ENCODE measurements at regions not wholly inside any gene's neighbourhood (a gene's known extent, or its start where the extent isn't known, plus 50 kb on each side); places are given as distances from the start of the nearest gene placed in this dataset.

DNA sequence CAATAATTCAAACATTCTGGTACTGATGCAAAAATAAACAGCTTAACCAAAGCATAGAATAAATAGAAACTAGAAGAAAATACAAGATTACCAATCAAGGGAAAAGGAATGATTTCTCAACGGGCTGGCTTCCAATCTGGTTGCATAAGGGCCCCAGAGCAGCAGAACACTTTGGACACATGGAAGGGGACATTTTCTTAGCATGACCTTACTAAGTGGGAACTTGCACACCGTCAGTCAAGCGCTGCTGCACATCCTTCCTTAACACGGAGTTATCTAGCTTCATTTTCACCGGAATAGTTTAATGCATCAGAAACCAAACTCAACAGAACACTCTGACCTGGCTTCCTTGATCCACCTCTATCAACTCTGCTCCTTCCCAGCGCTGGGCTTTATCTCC, 388.5 kb downstream of the VPS13C start:
- Mint-ChIP-seq H3K9me3 (peaks cover under 1% of the 10 kb centered on the region), H3K27ac (no peak overlapping the region), H3K4me1 (peaks cover 3% of the 10 kb centered on the region), H3K4me3 (no peak overlapping the region), H3K27me3 (ENCODE audit: low read depth) (peaks cover 16% of the 10 kb centered on the region), H3K36me3 (no peaks in the 10 kb centered on the region)
- DNase-seq (ENCODE audit: low spot score in 2 of 2, unreplicated experiment in 2 of 2) = no peak
- TF ChIP-seq, protein P1, sequence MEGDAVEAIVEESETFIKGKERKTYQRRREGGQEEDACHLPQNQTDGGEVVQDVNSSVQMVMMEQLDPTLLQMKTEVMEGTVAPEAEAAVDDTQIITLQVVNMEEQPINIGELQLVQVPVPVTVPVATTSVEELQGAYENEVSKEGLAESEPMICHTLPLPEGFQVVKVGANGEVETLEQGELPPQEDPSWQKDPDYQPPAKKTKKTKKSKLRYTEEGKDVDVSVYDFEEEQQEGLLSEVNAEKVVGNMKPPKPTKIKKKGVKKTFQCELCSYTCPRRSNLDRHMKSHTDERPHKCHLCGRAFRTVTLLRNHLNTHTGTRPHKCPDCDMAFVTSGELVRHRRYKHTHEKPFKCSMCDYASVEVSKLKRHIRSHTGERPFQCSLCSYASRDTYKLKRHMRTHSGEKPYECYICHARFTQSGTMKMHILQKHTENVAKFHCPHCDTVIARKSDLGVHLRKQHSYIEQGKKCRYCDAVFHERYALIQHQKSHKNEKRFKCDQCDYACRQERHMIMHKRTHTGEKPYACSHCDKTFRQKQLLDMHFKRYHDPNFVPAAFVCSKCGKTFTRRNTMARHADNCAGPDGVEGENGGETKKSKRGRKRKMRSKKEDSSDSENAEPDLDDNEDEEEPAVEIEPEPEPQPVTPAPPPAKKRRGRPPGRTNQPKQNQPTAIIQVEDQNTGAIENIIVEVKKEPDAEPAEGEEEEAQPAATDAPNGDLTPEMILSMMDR (IDR thresholded peaks at IDR 0.05; ENCODE audit: unreplicated experiment) = no peak

DNA sequence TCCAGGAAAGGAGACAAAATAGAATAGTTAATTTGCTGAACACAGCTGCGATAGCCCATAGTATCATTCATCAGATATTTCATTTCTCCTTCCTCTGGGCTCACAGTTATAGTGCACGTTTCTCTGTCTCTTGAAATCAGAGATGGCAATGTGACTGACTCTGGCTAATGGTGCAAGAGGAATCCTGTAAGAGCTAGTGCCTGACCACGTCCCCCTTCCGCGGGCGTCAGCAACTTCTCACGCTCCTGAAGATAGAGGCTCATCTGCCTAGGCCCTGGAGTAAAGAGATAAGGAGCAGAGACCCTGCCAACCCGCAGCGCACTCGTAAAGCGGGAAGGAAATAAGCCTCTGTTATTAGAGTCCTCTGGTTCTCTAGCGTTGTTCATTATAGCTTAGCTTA, 391.8 kb downstream of the VPS13C start:
- Mint-ChIP-seq H3K4me1 (peaks cover 3% of the 10 kb centered on the region), H3K36me3 (no peaks in the 10 kb centered on the region), H3K4me3 (no peak overlapping the region), H3K27ac (no peak overlapping the region), H3K27me3 (ENCODE audit: low read depth) (peaks cover 34% of the 10 kb centered on the region), H3K9me3 (no peaks in the 10 kb centered on the region)
- TF ChIP-seq, protein P1 (IDR thresholded peaks at IDR 0.05; ENCODE audit: unreplicated experiment) = no peak
- DNase-seq (ENCODE audit: low spot score in 2 of 2, unreplicated experiment in 2 of 2) = no peak

DNA sequence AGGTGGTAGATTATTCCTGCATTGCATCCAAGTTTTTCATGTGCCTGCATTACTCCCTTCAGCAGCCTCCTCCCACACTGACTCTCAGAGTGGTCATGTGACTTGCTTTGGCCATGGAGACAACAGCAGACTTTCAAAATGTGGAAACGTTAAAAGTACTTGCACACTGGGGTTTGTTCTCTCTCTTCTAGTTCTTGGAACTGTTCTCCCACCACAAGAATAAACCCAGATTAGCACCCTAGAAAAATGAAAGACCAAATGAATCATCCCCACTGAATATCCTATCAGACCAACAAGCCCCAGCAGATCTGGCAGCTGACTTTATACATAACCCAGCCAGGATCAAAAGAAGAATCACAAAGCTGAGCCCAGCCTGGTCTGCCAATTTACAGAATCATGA, 398.5 kb downstream of the VPS13C start:
- TF ChIP-seq, protein P1 (IDR thresholded peaks at IDR 0.05; ENCODE audit: unreplicated experiment) = no peak
- peaks cover 14% of the 10 kb centered on the region for H3K9me3 Mint-ChIP-seq
- DNase-seq (ENCODE audit: low spot score in 2 of 2, unreplicated experiment in 2 of 2) = no peak
- no peak overlapping the region for H3K4me3 Mint-ChIP-seq
- no peaks in the 10 kb centered on the region for H3K36me3 Mint-ChIP-seq
- no peak overlapping the region for H3K27ac Mint-ChIP-seq
- H3K4me1 Mint-ChIP-seq = peaks cover 2% of the 10 kb centered on the region
- H3K27me3 Mint-ChIP-seq (ENCODE audit: low read depth) = peaks cover 42% of the 10 kb centered on the region

DNA sequence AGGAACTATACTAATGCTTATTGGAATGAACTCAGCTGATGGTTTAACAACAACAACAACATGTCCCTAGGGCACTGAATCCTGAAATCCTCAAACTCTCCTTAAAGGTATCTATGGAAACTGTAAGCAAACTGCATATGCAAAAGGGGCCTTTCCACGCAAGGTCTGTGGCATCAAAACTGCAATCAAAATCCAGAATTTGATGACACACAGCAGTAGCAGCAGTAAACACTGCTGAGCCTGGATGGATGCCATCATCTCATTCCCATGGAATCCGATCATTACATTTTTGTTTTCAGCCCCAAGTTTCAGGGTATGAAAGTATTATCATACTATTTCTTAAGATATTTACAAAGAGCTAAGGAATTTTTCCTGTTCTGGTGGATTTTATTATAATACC, 399.7 kb downstream of the VPS13C start:
- Mint-ChIP-seq H3K36me3 (no peaks in the 10 kb centered on the region), H3K27me3 (ENCODE audit: low read depth) (peaks cover 35% of the 10 kb centered on the region), H3K4me3 (no peak overlapping the region), H3K9me3 (peaks cover 14% of the 10 kb centered on the region), H3K27ac (no peak overlapping the region), H3K4me1 (peaks cover 2% of the 10 kb centered on the region)
- TF ChIP-seq, protein P1 (IDR thresholded peaks at IDR 0.05; ENCODE audit: unreplicated experiment) = no peak
- no peak for DNase-seq (ENCODE audit: low spot score in 2 of 2, unreplicated experiment in 2 of 2)

DNA sequence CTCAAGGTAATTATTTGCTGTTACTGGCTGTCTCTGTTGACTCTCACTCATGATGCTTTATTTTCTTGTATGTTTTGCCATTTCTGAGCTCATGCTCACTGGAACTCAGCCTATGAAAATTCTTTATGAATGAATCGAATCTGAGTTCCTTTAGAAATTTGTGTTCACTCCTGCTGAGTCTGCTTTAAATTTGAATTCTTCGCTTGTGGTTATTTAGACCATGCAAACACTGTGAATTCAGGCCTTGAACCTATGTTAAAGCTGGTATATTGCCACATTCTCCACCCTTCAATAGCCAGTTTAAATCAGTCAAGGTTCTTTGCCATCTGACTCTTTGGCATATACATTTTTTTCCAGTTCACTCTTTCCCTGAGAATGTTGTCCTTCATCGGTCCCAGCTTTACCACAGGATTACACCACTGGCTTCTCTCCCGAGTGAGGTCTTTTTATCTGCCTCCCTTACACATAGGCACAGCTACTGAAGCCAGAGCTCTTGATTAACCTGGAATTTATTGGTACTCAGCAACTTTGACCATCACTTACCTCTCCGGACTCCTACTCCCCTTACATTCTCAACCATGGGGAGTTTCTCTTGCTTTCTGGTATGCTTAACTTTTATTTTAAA, 400.6 kb downstream of the VPS13C start:
- H3K27ac Mint-ChIP-seq = no peak overlapping the region
- no peak overlapping the region for H3K4me3 Mint-ChIP-seq
- no peaks in the 10 kb centered on the region for H3K36me3 Mint-ChIP-seq
- peaks cover 2% of the 10 kb centered on the region for H3K4me1 Mint-ChIP-seq
- H3K9me3 Mint-ChIP-seq = peaks cover 14% of the 10 kb centered on the region
- H3K27me3 Mint-ChIP-seq (ENCODE audit: low read depth) = peaks cover 27% of the 10 kb centered on the region
- no peak for DNase-seq (ENCODE audit: low spot score in 2 of 2, unreplicated experiment in 2 of 2)
- TF ChIP-seq, protein P1 (IDR thresholded peaks at IDR 0.05; ENCODE audit: unreplicated experiment) = no peak

DNA sequence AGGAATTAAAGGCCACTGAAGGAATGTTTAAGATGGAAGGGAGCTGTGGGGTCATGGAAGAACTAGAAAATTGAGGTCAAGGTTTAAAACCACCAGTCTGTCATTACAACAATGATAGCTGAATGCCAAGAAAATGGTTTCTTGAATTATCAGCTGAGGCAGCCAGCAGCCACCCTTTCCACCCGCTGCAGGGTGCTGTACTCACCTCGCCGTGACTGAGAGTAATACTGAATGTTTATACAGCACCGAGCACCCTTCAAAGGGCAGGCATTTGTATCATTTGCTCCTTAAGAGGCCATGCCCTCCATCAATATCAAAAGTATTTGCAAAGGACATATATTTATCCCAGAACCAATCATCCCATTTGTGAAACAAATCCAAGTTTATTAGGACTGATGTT, 402.8 kb downstream of the VPS13C start:
- TF ChIP-seq, protein P1 (IDR thresholded peaks at IDR 0.05; ENCODE audit: unreplicated experiment) = no peak
- H3K27me3 Mint-ChIP-seq (ENCODE audit: low read depth) = peaks cover 8% of the 10 kb centered on the region
- no peak overlapping the region for H3K4me3 Mint-ChIP-seq

More for the DNA sequence above, 402.8 kb downstream of the VPS13C start:
- DNase-seq (ENCODE audit: low spot score in 2 of 2, unreplicated experiment in 2 of 2) = no peak
- Mint-ChIP-seq H3K36me3 (no peaks in the 10 kb centered on the region), H3K9me3 (peaks cover 14% of the 10 kb centered on the region), H3K4me1 (peaks cover 2% of the 10 kb centered on the region), H3K27ac (no peak overlapping the region)

Data from mesothelial cell of epicardium (in vitro differentiated cells).